ENCODE measurements at regions not wholly inside any gene's neighbourhood (a gene's known extent, or its start where the extent isn't known, plus 50 kb on each side); places are given as distances from the start of the nearest gene placed in this dataset.

- no peak for DNase-seq (ENCODE audit: low spot score)
These were observed 511.2 kb downstream of the SOX11 start for GRCh38 chr2:6203291-6203959.

- DNase-seq (ENCODE audit: low spot score): no peak
These were observed 514.7 kb downstream of the SOX11 start for GRCh38 chr2:6206882-6207281.

GRCh38 chr2:6211236-6211635, 519.1 kb downstream of the SOX11 start:
- DNase-seq (ENCODE audit: low spot score): no peak

- no peak for DNase-seq (ENCODE audit: low spot score)
These were observed 520.3 kb downstream of the SOX11 start for GRCh38 chr2:6212491-6212890.

- DNase-seq (ENCODE audit: low spot score): no peak
These were observed 521.0 kb downstream of the SOX11 start for GRCh38 chr2:6213056-6213780.

GRCh38 chr2:6214471-6214870, 522.3 kb downstream of the SOX11 start:
- DNase-seq (ENCODE audit: low spot score): no peak

GRCh38 chr2:6215053-6215452, 522.9 kb downstream of the SOX11 start:
- no peak for DNase-seq (ENCODE audit: low spot score)

GRCh38 chr2:6216234-6216633, 524.0 kb downstream of the SOX11 start:
- DNase-seq (ENCODE audit: low spot score): no peak

GRCh38 chr2:6218926-6219325, 526.7 kb downstream of the SOX11 start:
- no peak for DNase-seq (ENCODE audit: low spot score)

- DNase-seq (ENCODE audit: low spot score): no peak
These were observed 527.7 kb downstream of the SOX11 start for GRCh38 chr2:6219906-6220305.

- DNase-seq (ENCODE audit: low spot score): no peak
These were observed 530.1 kb downstream of the SOX11 start for GRCh38 chr2:6222296-6222695.

GRCh38 chr2:6224267-6224666, 532.1 kb downstream of the SOX11 start:
- no peak for DNase-seq (ENCODE audit: low spot score)

GRCh38 chr2:6228251-6228650, 536.1 kb downstream of the SOX11 start:
- no peak for DNase-seq (ENCODE audit: low spot score)

- DNase-seq (ENCODE audit: low spot score): no peak
These were observed 539.0 kb downstream of the SOX11 start for GRCh38 chr2:6231166-6231565.

GRCh38 chr2:6233993-6234392, 541.8 kb downstream of the SOX11 start:
- DNase-seq (ENCODE audit: low spot score): no peak

- DNase-seq (ENCODE audit: low spot score): no peak
These were observed 542.5 kb downstream of the SOX11 start for GRCh38 chr2:6234702-6235101.

GRCh38 chr2:6236317-6236716, 544.1 kb downstream of the SOX11 start:
- DNase-seq (ENCODE audit: low spot score): no peak

- no peak for DNase-seq (ENCODE audit: low spot score)
These were observed 545.0 kb downstream of the SOX11 start for GRCh38 chr2:6237039-6237660.

GRCh38 chr2:6249557-6249956, 557.4 kb downstream of the SOX11 start:
- no peak for DNase-seq (ENCODE audit: low spot score)

GRCh38 chr2:6254441-6254840, 562.3 kb downstream of the SOX11 start:
- DNase-seq (ENCODE audit: low spot score): no peak

GRCh38 chr2:6264198-6264597, 572.0 kb downstream of the SOX11 start:
- no peak for DNase-seq (ENCODE audit: low spot score)

GRCh38 chr2:6281524-6281923, 584.2 kb downstream of the CMPK2 start:
- no peak for DNase-seq (ENCODE audit: low spot score)

GRCh38 chr2:6283259-6283658, 582.4 kb downstream of the CMPK2 start:
- no peak for DNase-seq (ENCODE audit: low spot score)

All from left forelimb (tissue), 1 donor.